Esophagus mucosa (tissue), 1 donor: ENCODE measurements at regions not wholly inside any gene's neighbourhood (a gene's known extent, or its start where the extent isn't known, plus 50 kb on each side); places are given as distances from the start of the nearest gene placed in this dataset.
"Not testable (repeated sequence)": the region's sequence is repeated elsewhere in the genome, so short reads cannot be mapped to it uniquely, and the experiment has no call there.

Experiments
- ATAC-seq: fragments of 200-7000 bp; cut with Tn5 transposase; one replicate; pipeline ENCODE4 v1.9.1; 2020
- donor health status: DM: yes; HTN: yes; CAD: no.

GRCh38 chr16:7791028-7791590 is 458.5 kb downstream of the RBFOX1 start:
- no peak for ATAC-seq

GRCh38 chr16:7775072-7775488 is 442.4 kb downstream of the RBFOX1 start:
- ATAC-seq = no peak

DNA sequence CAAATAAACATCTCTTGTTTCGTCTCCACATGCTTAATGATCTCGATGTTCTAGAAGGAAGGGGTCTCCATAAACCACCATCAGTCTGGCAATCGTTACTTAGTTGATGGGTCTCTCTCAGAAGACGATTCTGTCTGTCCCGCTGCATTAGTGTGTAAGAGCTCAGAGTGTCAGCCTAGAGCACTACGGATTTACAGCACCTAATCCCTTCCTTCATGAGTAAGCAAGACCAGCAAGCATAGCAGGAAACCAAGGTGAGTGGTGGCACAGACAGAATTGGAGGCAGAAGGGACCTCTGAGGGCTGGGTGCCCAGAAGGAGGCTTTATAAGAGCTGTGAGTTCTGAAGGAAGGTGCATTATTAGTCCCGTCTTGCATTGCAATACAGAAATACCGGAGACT is 440.1 kb downstream of the RBFOX1 start:
- peak; percentile 60 for ATAC-seq

DNA sequence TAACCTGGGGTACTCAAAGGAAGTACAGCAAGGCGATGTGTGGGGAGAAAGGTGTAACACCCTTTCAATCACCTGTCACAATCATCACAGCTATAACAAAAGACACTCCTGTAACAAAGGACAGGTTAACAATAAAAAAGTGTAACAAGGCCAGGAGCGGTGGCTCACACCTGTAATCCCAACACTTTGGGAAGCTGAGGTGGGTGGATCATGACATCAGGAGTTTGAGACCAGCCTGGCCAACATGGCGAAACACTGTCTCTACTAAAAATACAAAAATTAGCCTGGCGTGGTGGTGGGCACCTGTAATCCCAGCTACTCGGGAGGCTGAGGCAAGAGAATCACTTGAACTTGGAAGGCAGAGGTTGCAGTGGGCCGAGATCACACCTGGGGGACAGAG is 436.4 kb downstream of the RBFOX1 start:
- not testable (repeated sequence) for ATAC-seq

DNA sequence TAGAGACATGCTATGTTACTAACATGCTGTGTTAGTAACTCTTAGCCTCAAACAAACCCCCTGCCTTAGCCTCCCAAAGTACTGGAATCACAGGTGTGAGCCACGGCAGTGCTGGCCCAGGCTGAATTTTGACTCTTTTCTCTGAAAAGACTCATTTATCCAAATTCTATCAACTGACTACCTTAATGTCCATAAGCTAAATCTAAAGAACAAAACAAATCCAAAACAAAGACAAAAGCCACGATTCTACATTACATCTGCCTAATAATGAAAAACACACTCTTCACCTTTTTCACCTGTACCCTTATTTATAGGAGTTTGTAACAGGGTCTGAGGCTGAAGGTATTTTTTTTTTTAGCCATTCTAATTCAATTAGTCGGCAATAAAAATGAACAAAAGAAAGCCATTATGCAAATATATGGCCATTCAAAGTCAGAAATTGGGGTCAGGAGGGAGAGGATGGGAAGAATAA is 432.5 kb downstream of the RBFOX1 start:
- ATAC-seq = no peak

- no peak for ATAC-seq
Measured at GRCh38 chr16:7763111-7763510, 430.5 kb downstream of the RBFOX1 start.
